NOMO-1 treated with dmso at 0.1 percent for 144 hours (cell line): ENCODE measurements at regions not wholly inside any gene's neighbourhood (a gene's known extent, or its start where the extent isn't known, plus 50 kb on each side); places are given as distances from the start of the nearest gene placed in this dataset.

Source experiments
- DNase-seq: peaks from one replicate; lab custom pipeline; 2025; ENCODE audit not compliant: unreplicated experiment; lab: John Stamatoyannopoulos, UW

- no peak for DNase-seq
These were observed 540.7 kb downstream of the BCKDHB start for GRCh38 chr6:80647156-80647555.

GRCh38 chr6:80643881-80644280 is 537.4 kb downstream of the BCKDHB start:
- DNase-seq, result no peak

GRCh38 chr6:80642452-80642851 is 536.0 kb downstream of the BCKDHB start:
- DNase-seq, result no peak

- no peak for DNase-seq
These were observed 535.1 kb downstream of the BCKDHB start for GRCh38 chr6:80641591-80641990.

GRCh38 chr6:80640176-80640575 is 533.7 kb downstream of the BCKDHB start:
- no peak for DNase-seq

- DNase-seq, result no peak
These were observed 532.7 kb downstream of the BCKDHB start for GRCh38 chr6:80639181-80639629.

GRCh38 chr6:80638213-80639055 is 532.0 kb downstream of the BCKDHB start:
- DNase-seq, result peak; percentile 72

- peak; percentile 36 for DNase-seq
These were observed 530.8 kb downstream of the BCKDHB start for GRCh38 chr6:80637312-80637711.

GRCh38 chr6:80636689-80637088 is 530.2 kb downstream of the BCKDHB start:
- DNase-seq, result no peak

GRCh38 chr6:80633412-80633811 is 526.9 kb downstream of the BCKDHB start:
- no peak for DNase-seq

GRCh38 chr6:80625405-80625804 is 518.9 kb downstream of the BCKDHB start:
- no peak for DNase-seq

GRCh38 chr6:80623066-80623815 is 516.8 kb downstream of the BCKDHB start:
- no peak for DNase-seq

- DNase-seq, result no peak
These were observed 516.2 kb downstream of the BCKDHB start for GRCh38 chr6:80622641-80623040.

- no peak for DNase-seq
These were observed 512.5 kb downstream of the BCKDHB start for GRCh38 chr6:80618953-80619352.

- DNase-seq, result no peak
These were observed 504.4 kb downstream of the BCKDHB start for GRCh38 chr6:80610846-80611245.

- DNase-seq, result no peak
These were observed 502.4 kb downstream of the BCKDHB start for GRCh38 chr6:80608881-80609280.

GRCh38 chr6:80607811-80608391 is 501.4 kb downstream of the BCKDHB start:
- peak; percentile 26 for DNase-seq

GRCh38 chr6:80605165-80605989 is 498.9 kb downstream of the BCKDHB start:
- DNase-seq, result peak; percentile 19

GRCh38 chr6:80603679-80604078 is 497.2 kb downstream of the BCKDHB start:
- no peak for DNase-seq

GRCh38 chr6:80594461-80594860 is 488.0 kb downstream of the BCKDHB start:
- DNase-seq, result no peak

GRCh38 chr6:80592436-80592835 is 486.0 kb downstream of the BCKDHB start:
- no peak for DNase-seq
